GM19324 (cell line): ENCODE measurements at regions not wholly inside any gene's neighbourhood (a gene's known extent, or its start where the extent isn't known, plus 50 kb on each side); places are given as distances from the start of the nearest gene placed in this dataset.

ENCODE experiments used
- ATAC-seq: cut with Tn5 transposase; IDR thresholded peaks from one replicate; pipeline ENCODE4 v1.9.1; 2021; ENCODE audit warnings: mild to moderate bottlenecking, moderate library complexity; ENCODE audit not compliant: unreplicated experiment, low FRiP score

- ATAC-seq, result no peak
These were observed 50.2 kb upstream of the CTAGE1 start for GRCh38 chr18:22467760-22468553.

- ATAC-seq, result no peak
These were observed 50.8 kb upstream of the CTAGE1 start for GRCh38 chr18:22468554-22468891.

GRCh38 chr18:22469061-22469734 is 51.5 kb upstream of the CTAGE1 start:
- no peak for ATAC-seq

GRCh38 chr18:22469926-22470247 is 52.2 kb upstream of the CTAGE1 start:
- ATAC-seq, result no peak

GRCh38 chr18:22470248-22471235 is 52.8 kb upstream of the CTAGE1 start:
- no peak for ATAC-seq

- ATAC-seq, result no peak
These were observed 53.9 kb upstream of the CTAGE1 start for GRCh38 chr18:22471546-22472131.

GRCh38 chr18:22473366-22473765 is 55.7 kb upstream of the CTAGE1 start:
- ATAC-seq, result no peak

- no peak for ATAC-seq
These were observed 57.8 kb upstream of the CTAGE1 start for GRCh38 chr18:22475426-22476100.

GRCh38 chr18:22477222-22477621 is 59.5 kb upstream of the CTAGE1 start:
- ATAC-seq, result no peak

- ATAC-seq, result no peak
These were observed 65.2 kb upstream of the CTAGE1 start for GRCh38 chr18:22482948-22483347.

GRCh38 chr18:22483407-22483806 is 65.7 kb upstream of the CTAGE1 start:
- no peak for ATAC-seq

GRCh38 chr18:22484471-22484870 is 66.8 kb upstream of the CTAGE1 start:
- ATAC-seq, result no peak

- ATAC-seq, result no peak
These were observed 68.1 kb upstream of the CTAGE1 start for GRCh38 chr18:22485808-22486244.

- ATAC-seq, result no peak
These were observed 69.0 kb upstream of the CTAGE1 start for GRCh38 chr18:22486667-22487066.

GRCh38 chr18:22488554-22488953 is 70.8 kb upstream of the CTAGE1 start:
- no peak for ATAC-seq

- ATAC-seq, result no peak
These were observed 72.0 kb upstream of the CTAGE1 start for GRCh38 chr18:22489704-22490103.

GRCh38 chr18:22490429-22490846 is 72.7 kb upstream of the CTAGE1 start:
- no peak for ATAC-seq

- ATAC-seq, result no peak
These were observed 75.5 kb upstream of the CTAGE1 start for GRCh38 chr18:22493255-22493654.

- ATAC-seq, result no peak
These were observed 76.2 kb upstream of the CTAGE1 start for GRCh38 chr18:22493940-22494339.

- ATAC-seq, result no peak
These were observed 77.1 kb upstream of the CTAGE1 start for GRCh38 chr18:22494771-22495170.
